Hepatocyte (in vitro differentiated cells): ENCODE measurements at regions not wholly inside any gene's neighbourhood (a gene's known extent, or its start where the extent isn't known, plus 50 kb on each side); places are given as distances from the start of the nearest gene placed in this dataset.

Source experiments
- CTCF ChIP-seq: fragments of 200-600 bp; sonication (generic); IDR thresholded peaks from 2 replicates; pipeline ENCODE4 v1.5.1; 2016; ENCODE audit warnings: antibody characterized with exemption, mild to moderate bottlenecking; ENCODE audit not compliant: poor library complexity
- EZH2phosphoT487 ChIP-seq: fragments of 200-600 bp; sonication (generic); IDR thresholded peaks from one replicate; pipeline ENCODE4 v1.6.1; 2018; ENCODE audit warnings: antibody characterized with exemption, mild to moderate bottlenecking, low read depth, moderate library complexity; ENCODE audit not compliant: unreplicated experiment, severe bottlenecking

DNA sequence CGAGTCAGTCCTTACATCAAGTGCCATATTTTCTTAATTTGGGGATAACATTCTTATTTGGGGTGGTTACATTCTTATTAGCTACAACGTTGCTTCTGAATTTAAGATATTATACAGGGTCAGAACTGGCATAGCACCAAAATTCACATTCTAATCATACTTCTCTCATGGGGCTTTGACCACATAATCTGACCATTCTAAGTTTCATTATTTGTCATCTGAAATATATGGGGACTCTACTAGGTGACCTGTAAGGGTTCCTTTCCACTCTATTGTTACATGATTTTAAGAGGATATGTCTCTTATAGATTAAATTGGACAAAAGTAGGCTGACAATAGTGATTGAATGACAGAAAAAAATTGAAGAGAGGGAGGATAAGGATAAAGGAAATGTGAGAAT is 536.5 kb downstream of the KCTD12 start:
- TF ChIP-seq CTCF (no peak), EZH2phosphoT487 (no peak)
